ENCODE measurements at regions not wholly inside any gene's neighbourhood (a gene's known extent, or its start where the extent isn't known, plus 50 kb on each side); places are given as distances from the start of the nearest gene placed in this dataset.

DNA sequence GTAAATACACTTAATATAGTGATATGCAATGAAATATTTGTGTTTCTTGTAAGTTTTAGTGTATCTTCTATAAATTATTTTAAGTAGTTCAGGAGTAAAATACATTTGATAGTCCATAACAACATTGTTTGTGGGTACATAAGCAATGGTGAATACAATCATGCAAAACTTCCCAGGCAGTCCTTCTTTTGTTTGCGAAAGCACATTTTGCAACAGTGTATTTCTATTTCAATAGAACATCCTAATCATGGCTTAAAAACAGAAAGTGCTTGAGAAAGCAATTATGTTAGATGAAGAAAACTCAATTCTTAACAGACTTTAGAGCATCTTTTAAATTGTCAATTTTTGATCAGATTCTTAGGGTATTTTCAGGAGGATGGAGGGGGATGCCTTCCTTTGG is 155.6 kb downstream of the POSTN start:
- DNase-seq (ENCODE audit: low spot score) (no peak), ATAC-seq (no peak)
- Mint-ChIP-seq H3K4me1 (no peaks in the 10 kb centered on the region), H3K9me3 (no peaks in the 10 kb centered on the region), H3K36me3 (ENCODE audit: low read depth) (no peaks in the 10 kb centered on the region), H3K27me3 (ENCODE audit: insufficient read depth, low read depth, poor library complexity) (peaks cover 2% of the 10 kb centered on the region), H3K27ac (no peak overlapping the region), H3K4me3 (no peak overlapping the region)
- Histone ChIP-seq H3K4me3 (no peak overlapping the region), H3K4me1 (ENCODE audit: insufficient read depth) (no peaks in the 10 kb centered on the region), H3K36me3 (ENCODE audit: insufficient read depth) (no peaks in the 10 kb centered on the region), H4K20me1 (replicated peaks; ENCODE audit: insufficient read depth) (no peaks in the 10 kb centered on the region), H3K9me2 (ENCODE audit: insufficient read depth) (no peaks in the 10 kb centered on the region), H3K4me2 (no peak overlapping the region), H3K79me2 (replicated peaks; ENCODE audit: insufficient read depth) (no peaks in the 10 kb centered on the region), H2AFZ (no peak overlapping the region), H3K27me3 (ENCODE audit: insufficient read depth) (no peaks in the 10 kb centered on the region), H3K27ac (ENCODE audit: low read depth) (no peak overlapping the region), H3F3A (replicated peaks; ENCODE audit: low read depth) (no peaks in the 10 kb centered on the region)
- TF ChIP-seq ZNF114 (CRISPR knock-in tag; IDR thresholded peaks at IDR 0.05): no peak
- no peak for TF ChIP-seq EZH2phosphoT487 (IDR thresholded peaks at IDR 0.05; ENCODE audit: unreplicated experiment)

DNA sequence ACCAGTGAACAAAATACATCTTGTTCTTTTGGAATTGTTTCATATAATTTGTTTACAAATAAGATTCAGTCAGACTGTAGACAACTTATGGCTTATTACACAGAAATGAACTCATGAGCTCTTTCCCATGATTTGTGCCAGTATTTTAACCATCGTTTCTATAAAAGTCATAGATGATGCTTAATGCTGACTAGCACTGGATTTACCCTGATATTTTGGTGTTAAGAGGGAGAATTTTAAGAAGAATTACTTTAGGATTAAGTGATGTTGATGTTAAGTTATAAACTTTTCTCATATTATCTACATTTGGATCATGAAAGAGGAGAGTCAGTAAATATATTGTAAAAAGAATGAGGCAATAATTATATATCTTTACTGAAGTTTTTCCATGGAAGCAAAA is 162.7 kb downstream of the POSTN start:
- Histone ChIP-seq H2AFZ (no peak overlapping the region), H3K4me1 (ENCODE audit: insufficient read depth) (no peaks in the 10 kb centered on the region), H4K20me1 (replicated peaks; ENCODE audit: insufficient read depth) (no peaks in the 10 kb centered on the region; the same call in 1 of the 2 replicates), H3K79me2 (replicated peaks; ENCODE audit: insufficient read depth) (no peaks in the 10 kb centered on the region), H3K4me2 (no peak overlapping the region), H3K27me3 (ENCODE audit: insufficient read depth) (no peaks in the 10 kb centered on the region), H3K4me3 (no peak overlapping the region), H3F3A (replicated peaks; ENCODE audit: low read depth) (no peaks in the 10 kb centered on the region), H3K36me3 (ENCODE audit: insufficient read depth) (no peaks in the 10 kb centered on the region), H3K27ac (ENCODE audit: low read depth) (no peak overlapping the region), H3K9me2 (ENCODE audit: insufficient read depth) (no peaks in the 10 kb centered on the region)
- Mint-ChIP-seq H3K9me3 (no peaks in the 10 kb centered on the region), H3K36me3 (ENCODE audit: low read depth) (no peaks in the 10 kb centered on the region), H3K4me3 (no peak overlapping the region), H3K27ac (no peak overlapping the region), H3K4me1 (no peaks in the 10 kb centered on the region), H3K27me3 (ENCODE audit: insufficient read depth, low read depth, poor library complexity) (no peaks in the 10 kb centered on the region)
- ATAC-seq (no peak), DNase-seq (ENCODE audit: low spot score) (no peak)
- TF ChIP-seq, protein P1, sequence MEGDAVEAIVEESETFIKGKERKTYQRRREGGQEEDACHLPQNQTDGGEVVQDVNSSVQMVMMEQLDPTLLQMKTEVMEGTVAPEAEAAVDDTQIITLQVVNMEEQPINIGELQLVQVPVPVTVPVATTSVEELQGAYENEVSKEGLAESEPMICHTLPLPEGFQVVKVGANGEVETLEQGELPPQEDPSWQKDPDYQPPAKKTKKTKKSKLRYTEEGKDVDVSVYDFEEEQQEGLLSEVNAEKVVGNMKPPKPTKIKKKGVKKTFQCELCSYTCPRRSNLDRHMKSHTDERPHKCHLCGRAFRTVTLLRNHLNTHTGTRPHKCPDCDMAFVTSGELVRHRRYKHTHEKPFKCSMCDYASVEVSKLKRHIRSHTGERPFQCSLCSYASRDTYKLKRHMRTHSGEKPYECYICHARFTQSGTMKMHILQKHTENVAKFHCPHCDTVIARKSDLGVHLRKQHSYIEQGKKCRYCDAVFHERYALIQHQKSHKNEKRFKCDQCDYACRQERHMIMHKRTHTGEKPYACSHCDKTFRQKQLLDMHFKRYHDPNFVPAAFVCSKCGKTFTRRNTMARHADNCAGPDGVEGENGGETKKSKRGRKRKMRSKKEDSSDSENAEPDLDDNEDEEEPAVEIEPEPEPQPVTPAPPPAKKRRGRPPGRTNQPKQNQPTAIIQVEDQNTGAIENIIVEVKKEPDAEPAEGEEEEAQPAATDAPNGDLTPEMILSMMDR (conservative IDR thresholded peaks at IDR 0.05; ENCODE audit: low read depth in 2 of 2): no peak
- TF ChIP-seq EZH2 (IDR thresholded peaks at IDR 0.05; ENCODE audit: low read depth, unreplicated experiment): no peak
- no peak for TF ChIP-seq CREB1 (CRISPR knock-in tag; IDR thresholded peaks at IDR 0.05; ENCODE audit: low read depth)
- TF ChIP-seq, protein P2, sequence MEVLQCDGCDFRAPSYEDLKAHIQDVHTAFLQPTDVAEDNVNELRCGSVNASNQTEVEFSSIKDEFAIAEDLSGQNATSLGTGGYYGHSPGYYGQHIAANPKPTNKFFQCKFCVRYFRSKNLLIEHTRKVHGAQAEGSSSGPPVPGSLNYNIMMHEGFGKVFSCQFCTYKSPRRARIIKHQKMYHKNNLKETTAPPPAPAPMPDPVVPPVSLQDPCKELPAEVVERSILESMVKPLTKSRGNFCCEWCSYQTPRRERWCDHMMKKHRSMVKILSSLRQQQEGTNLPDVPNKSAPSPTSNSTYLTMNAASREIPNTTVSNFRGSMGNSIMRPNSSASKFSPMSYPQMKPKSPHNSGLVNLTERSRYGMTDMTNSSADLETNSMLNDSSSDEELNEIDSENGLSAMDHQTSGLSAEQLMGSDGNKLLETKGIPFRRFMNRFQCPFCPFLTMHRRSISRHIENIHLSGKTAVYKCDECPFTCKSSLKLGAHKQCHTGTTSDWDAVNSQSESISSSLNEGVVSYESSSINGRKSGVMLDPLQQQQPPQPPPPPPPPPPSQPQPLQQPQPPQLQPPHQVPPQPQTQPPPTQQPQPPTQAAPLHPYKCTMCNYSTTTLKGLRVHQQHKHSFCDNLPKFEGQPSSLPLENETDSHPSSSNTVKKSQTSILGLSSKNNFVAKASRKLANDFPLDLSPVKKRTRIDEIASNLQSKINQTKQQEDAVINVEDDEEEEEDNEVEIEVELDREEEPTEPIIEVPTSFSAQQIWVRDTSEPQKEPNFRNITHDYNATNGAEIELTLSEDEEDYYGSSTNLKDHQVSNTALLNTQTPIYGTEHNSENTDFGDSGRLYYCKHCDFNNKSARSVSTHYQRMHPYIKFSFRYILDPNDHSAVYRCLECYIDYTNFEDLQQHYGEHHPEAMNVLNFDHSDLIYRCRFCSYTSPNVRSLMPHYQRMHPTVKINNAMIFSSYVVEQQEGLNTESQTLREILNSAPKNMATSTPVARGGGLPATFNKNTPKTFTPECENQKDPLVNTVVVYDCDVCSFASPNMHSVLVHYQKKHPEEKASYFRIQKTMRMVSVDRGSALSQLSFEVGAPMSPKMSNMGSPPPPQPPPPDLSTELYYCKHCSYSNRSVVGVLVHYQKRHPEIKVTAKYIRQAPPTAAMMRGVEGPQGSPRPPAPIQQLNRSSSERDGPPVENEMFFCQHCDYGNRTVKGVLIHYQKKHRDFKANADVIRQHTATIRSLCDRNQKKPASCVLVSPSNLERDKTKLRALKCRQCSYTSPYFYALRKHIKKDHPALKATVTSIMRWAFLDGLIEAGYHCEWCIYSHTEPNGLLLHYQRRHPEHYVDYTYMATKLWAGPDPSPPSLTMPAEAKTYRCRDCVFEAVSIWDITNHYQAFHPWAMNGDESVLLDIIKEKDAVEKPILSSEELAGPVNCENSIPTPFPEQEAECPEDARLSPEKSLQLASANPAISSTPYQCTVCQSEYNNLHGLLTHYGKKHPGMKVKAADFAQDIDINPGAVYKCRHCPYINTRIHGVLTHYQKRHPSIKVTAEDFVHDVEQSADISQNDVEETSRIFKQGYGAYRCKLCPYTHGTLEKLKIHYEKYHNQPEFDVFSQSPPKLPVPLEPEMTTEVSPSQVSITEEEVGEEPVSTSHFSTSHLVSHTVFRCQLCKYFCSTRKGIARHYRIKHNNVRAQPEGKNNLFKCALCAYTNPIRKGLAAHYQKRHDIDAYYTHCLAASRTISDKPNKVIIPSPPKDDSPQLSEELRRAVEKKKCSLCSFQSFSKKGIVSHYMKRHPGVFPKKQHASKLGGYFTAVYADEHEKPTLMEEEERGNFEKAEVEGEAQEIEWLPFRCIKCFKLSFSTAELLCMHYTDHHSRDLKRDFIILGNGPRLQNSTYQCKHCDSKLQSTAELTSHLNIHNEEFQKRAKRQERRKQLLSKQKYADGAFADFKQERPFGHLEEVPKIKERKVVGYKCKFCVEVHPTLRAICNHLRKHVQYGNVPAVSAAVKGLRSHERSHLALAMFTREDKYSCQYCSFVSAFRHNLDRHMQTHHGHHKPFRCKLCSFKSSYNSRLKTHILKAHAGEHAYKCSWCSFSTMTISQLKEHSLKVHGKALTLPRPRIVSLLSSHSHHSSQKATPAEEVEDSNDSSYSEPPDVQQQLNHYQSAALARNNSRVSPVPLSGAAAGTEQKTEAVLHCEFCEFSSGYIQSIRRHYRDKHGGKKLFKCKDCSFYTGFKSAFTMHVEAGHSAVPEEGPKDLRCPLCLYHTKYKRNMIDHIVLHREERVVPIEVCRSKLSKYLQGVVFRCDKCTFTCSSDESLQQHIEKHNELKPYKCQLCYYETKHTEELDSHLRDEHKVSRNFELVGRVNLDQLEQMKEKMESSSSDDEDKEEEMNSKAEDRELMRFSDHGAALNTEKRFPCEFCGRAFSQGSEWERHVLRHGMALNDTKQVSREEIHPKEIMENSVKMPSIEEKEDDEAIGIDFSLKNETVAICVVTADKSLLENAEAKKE (CRISPR knock-in tag; IDR thresholded peaks at IDR 0.05): no peak
- no peak for TF ChIP-seq ZNF331 (CRISPR knock-in tag; IDR thresholded peaks at IDR 0.05; ENCODE audit: low read depth)
- no peak for TF ChIP-seq STAT1 (IDR thresholded peaks at IDR 0.05; ENCODE audit: unreplicated experiment)
- TF ChIP-seq POLR2AphosphoS5 (IDR thresholded peaks at IDR 0.05; ENCODE audit: low read depth): no peak
- TF ChIP-seq ZNF114 (CRISPR knock-in tag; IDR thresholded peaks at IDR 0.05): no peak
- TF ChIP-seq EZH2phosphoT487 (IDR thresholded peaks at IDR 0.05; ENCODE audit: unreplicated experiment): no peak
- TF ChIP-seq, protein P3, sequence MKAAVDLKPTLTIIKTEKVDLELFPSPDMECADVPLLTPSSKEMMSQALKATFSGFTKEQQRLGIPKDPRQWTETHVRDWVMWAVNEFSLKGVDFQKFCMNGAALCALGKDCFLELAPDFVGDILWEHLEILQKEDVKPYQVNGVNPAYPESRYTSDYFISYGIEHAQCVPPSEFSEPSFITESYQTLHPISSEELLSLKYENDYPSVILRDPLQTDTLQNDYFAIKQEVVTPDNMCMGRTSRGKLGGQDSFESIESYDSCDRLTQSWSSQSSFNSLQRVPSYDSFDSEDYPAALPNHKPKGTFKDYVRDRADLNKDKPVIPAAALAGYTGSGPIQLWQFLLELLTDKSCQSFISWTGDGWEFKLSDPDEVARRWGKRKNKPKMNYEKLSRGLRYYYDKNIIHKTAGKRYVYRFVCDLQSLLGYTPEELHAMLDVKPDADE (IDR thresholded peaks at IDR 0.05): no peak
- no peak for TF ChIP-seq JUNB (IDR thresholded peaks at IDR 0.05; ENCODE audit: unreplicated experiment)

Measured in GM23338 (cell line).